Peyer's patch (tissue), 4 donors: ENCODE measurements at regions not wholly inside any gene's neighbourhood (a gene's known extent, or its start where the extent isn't known, plus 50 kb on each side); places are given as distances from the start of the nearest gene placed in this dataset.

Experiments used
- CTCF ChIP-seq, 6 experiments: fragments of 450-650 bp in 4 of 6; fragments of 200-600 bp in 2 of 6; sonication (generic) in 1 of 6; IDR thresholded peaks; one replicate each; pipeline ENCODE4 v1.5.1; 2017 to 2019; ENCODE audit warnings: antibody characterized with exemption in 6 of 6, mild to moderate bottlenecking in 3 of 6, moderate library complexity in 1 of 6
- POLR2A ChIP-seq, 2 donors: fragments of 450-650 bp; IDR thresholded peaks; one replicate each; pipeline ENCODE4 v1.5.1; 2017; ENCODE audit warnings: antibody characterized with exemption in 2 of 2, mild to moderate bottlenecking in 2 of 2, moderate library complexity in 2 of 2

- TF ChIP-seq POLR2A (IDR thresholded peaks at IDR 0.05), result no peak
- TF ChIP-seq CTCF (IDR thresholded peaks at IDR 0.05), result no peak
Observed at GRCh38 chr18:27666016-27666415, 480.9 kb upstream of the CHST9 start.
